GM23338 (cell line): ENCODE measurements at regions not wholly inside any gene's neighbourhood (a gene's known extent, or its start where the extent isn't known, plus 50 kb on each side); places are given as distances from the start of the nearest gene placed in this dataset.
A peak's percentile ranks its signal among the peaks of the same experiment; 100 is the strongest.

Experiments
- ATAC-seq: fragments of 200-7000 bp; cut with Tn5 transposase; 3 replicates; pipeline ENCODE4 v1.9.1; 2020
- DNase-seq: peaks from one replicate; pipeline ENCODE4 v3.0.0-alpha.2; 2015; ENCODE audit warnings: low spot score
- H2AFZ ChIP-seq: fragments of 200-600 bp; sonication (generic); 2 replicates; pipeline ENCODE4 v1.8.0; 2016; ENCODE audit warnings: antibody characterized with exemption, mild to moderate bottlenecking, moderate library complexity
- H3F3A ChIP-seq: fragments of 200-600 bp; sonication (generic); replicated peaks from 2 replicates; pipeline ENCODE4 v1.8.0; 2017; ENCODE audit warnings: antibody characterized with exemption, mixed run types, low read depth
- H3K27ac ChIP-seq: fragments of 200-600 bp; sonication (generic); 2 replicates; pipeline ENCODE4 v1.6.1; 2016; ENCODE audit warnings: low read depth
- H3K27me3 ChIP-seq: fragments of 200-600 bp; sonication (generic); 2 replicates; pipeline ENCODE4 v1.8.0; 2016; ENCODE audit warnings: mild to moderate bottlenecking, mixed run types, moderate library complexity; ENCODE audit not compliant: insufficient read depth
- H3K36me3 ChIP-seq: fragments of 200-600 bp; sonication (generic); 2 replicates; pipeline ENCODE4 v1.8.0; 2016; ENCODE audit warnings: mild to moderate bottlenecking; ENCODE audit not compliant: insufficient read depth
- H3K4me1 ChIP-seq: fragments of 200-600 bp; sonication (generic); 2 replicates; pipeline ENCODE4 v1.8.0; 2016; ENCODE audit warnings: mild to moderate bottlenecking, moderate library complexity; ENCODE audit not compliant: insufficient read depth
- H3K4me2 ChIP-seq: fragments of 200-600 bp; sonication (generic); 2 replicates; pipeline ENCODE4 v1.7.1; 2017; ENCODE audit warnings: mixed run types
- H3K4me3 ChIP-seq: fragments of 200-600 bp; sonication (generic); 2 replicates; pipeline ENCODE4 v1.6.1; 2016; ENCODE audit warnings: mixed run types
- H3K79me2 ChIP-seq: fragments of 200-600 bp; sonication (generic); replicated peaks from 2 replicates; pipeline ENCODE4 v1.8.0; 2017; ENCODE audit warnings: mild to moderate bottlenecking; ENCODE audit not compliant: insufficient read depth
- H3K9me2 ChIP-seq: fragments of 200-600 bp; sonication (generic); 2 replicates; pipeline ENCODE4 v1.8.0; 2017; ENCODE audit not compliant: insufficient read depth
- H4K20me1 ChIP-seq: fragments of 200-600 bp; sonication (generic); replicated peaks from 2 replicates; pipeline ENCODE4 v1.8.0; 2017; ENCODE audit warnings: mild to moderate bottlenecking; ENCODE audit not compliant: insufficient read depth
- H3K27ac Mint-ChIP-seq: 2 replicates; pipeline ENCODE4 v1.8.0; 2020; ENCODE audit warnings: inconsistent platforms, mild to moderate bottlenecking, moderate library complexity, mixed read lengths
- H3K27me3 Mint-ChIP-seq: 3 replicates; pipeline ENCODE4 v1.8.0; 2022; ENCODE audit warnings: low read depth, mild to moderate bottlenecking, moderate library complexity, mixed read lengths, inconsistent platforms; ENCODE audit not compliant: insufficient read depth, poor library complexity
- H3K36me3 Mint-ChIP-seq: 3 replicates; pipeline ENCODE4 v1.8.0; 2021; ENCODE audit warnings: low read depth, mild to moderate bottlenecking, inconsistent platforms, moderate library complexity, mixed read lengths
- H3K4me1 Mint-ChIP-seq: 3 replicates; pipeline ENCODE4 v1.8.0; 2020; ENCODE audit warnings: mild to moderate bottlenecking, inconsistent platforms, mixed read lengths
- H3K4me3 Mint-ChIP-seq: 3 replicates; pipeline ENCODE4 v1.8.0; 2021; ENCODE audit warnings: moderate library complexity, mild to moderate bottlenecking, inconsistent platforms, mixed read lengths
- H3K9me3 Mint-ChIP-seq: 3 replicates; pipeline ENCODE4 v1.8.0; 2020; ENCODE audit warnings: moderate library complexity, mild to moderate bottlenecking, inconsistent platforms, mixed read lengths
- CTCF ChIP-seq, 2 experiments: fragments of 200-600 bp in 1 of 2; sonication (generic) in 1 of 2; conservative IDR thresholded peaks; 2 replicates each; pipeline versions ENCODE4 v1.5.1 to v1.6.1; 2016 to 2017; ENCODE audit warnings: antibody characterized with exemption in 2 of 2, low read depth in 2 of 2, mild to moderate bottlenecking in 2 of 2, moderate library complexity in 1 of 2
- ETS1 ChIP-seq: IDR thresholded peaks from 2 replicates; pipeline ENCODE4 v1.6.1; 2016; ENCODE audit warnings: antibody characterized with exemption
- EZH2 ChIP-seq: fragments of 200-600 bp; sonication (generic); IDR thresholded peaks from one replicate; pipeline ENCODE4 v1.8.0; 2017; ENCODE audit warnings: antibody characterized with exemption, mild to moderate bottlenecking, low read depth; ENCODE audit not compliant: unreplicated experiment
- JUNB ChIP-seq: IDR thresholded peaks from one replicate; pipeline ENCODE4 v1.6.1; 2016; ENCODE audit warnings: antibody characterized with exemption; ENCODE audit not compliant: unreplicated experiment
- NANOG ChIP-seq: IDR thresholded peaks from 2 replicates; pipeline ENCODE4 v1.6.1; 2016; ENCODE audit warnings: antibody characterized with exemption, borderline replicate concordance
- REST ChIP-seq: IDR thresholded peaks from one replicate; pipeline ENCODE4 v1.6.1; 2018; ENCODE audit warnings: antibody characterized with exemption; ENCODE audit not compliant: unreplicated experiment
- ZNF114 ChIP-seq: fragments of 250-450 bp; sonication (Bioruptor Pico); IDR thresholded peaks from 2 replicates; pipeline ENCODE4 v1.5.0; 2020; ENCODE audit warnings: mild to moderate bottlenecking, moderate library complexity
- ZNF331 ChIP-seq: fragments of 250-450 bp; sonication (Bioruptor Pico); IDR thresholded peaks from 2 replicates; pipeline ENCODE4 v1.5.0; 2020; ENCODE audit warnings: low read depth, mild to moderate bottlenecking, moderate library complexity
- ZNF462 ChIP-seq: fragments of 250-450 bp; sonication (Bioruptor Pico); IDR thresholded peaks from 2 replicates; pipeline ENCODE4 v1.5.0; 2020; ENCODE audit warnings: mild to moderate bottlenecking, moderate library complexity

- H3K4me2 ChIP-seq = no peak overlapping the region
- H3K27ac Mint-ChIP-seq = no peak overlapping the region
- H3K4me3 ChIP-seq = no peak overlapping the region
- peaks cover 3% of the 10 kb centered on the region; the same call in 1 of the 3 replicates for H3K9me3 Mint-ChIP-seq
- H3K27me3 Mint-ChIP-seq = peaks cover 4% of the 10 kb centered on the region
- H3K36me3 ChIP-seq = no peaks in the 10 kb centered on the region
- H3F3A ChIP-seq = no peaks in the 10 kb centered on the region
- H3K79me2 ChIP-seq = no peaks in the 10 kb centered on the region
- H2AFZ ChIP-seq = no peak overlapping the region
- no peaks in the 10 kb centered on the region for H3K9me2 ChIP-seq
- no peak overlapping the region for H3K27ac ChIP-seq
- no peaks in the 10 kb centered on the region for H4K20me1 ChIP-seq
- no peaks in the 10 kb centered on the region for H3K36me3 Mint-ChIP-seq
- ATAC-seq (peak; percentile 81), DNase-seq (peak; percentile 75)
- peaks cover 11% of the 10 kb centered on the region for H3K4me1 Mint-ChIP-seq
- no peak overlapping the region for H3K4me3 Mint-ChIP-seq
- TF ChIP-seq REST (no peak), NANOG (no peak), JUNB (no peak), ZNF114 (CRISPR knock-in tag) (no peak), EZH2 (no peak), CTCF (conservative IDR thresholded peaks at IDR 0.05; ENCODE audit: low read depth in 2 of 2) (peak; percentile 78 to 82), ETS1 (no peak), ZNF331 (no peak), ZNF462 (CRISPR knock-in tag) (no peak)
- H3K4me1 ChIP-seq = peaks cover 16% of the 10 kb centered on the region
- no peaks in the 10 kb centered on the region for H3K27me3 ChIP-seq
Measured at GRCh38 chr4:112060212-112060611, 85.0 kb upstream of the FAM241A start.
